Smooth muscle cell (in vitro differentiated cells): ENCODE measurements at regions not wholly inside any gene's neighbourhood (a gene's known extent, or its start where the extent isn't known, plus 50 kb on each side); places are given as distances from the start of the nearest gene placed in this dataset.
A peak's percentile ranks its signal among the peaks of the same experiment; 100 is the strongest.

Experiments
- DNase-seq: peaks from one replicate; lab custom pipeline; 2025; ENCODE audit not compliant: unreplicated experiment; lab: John Stamatoyannopoulos, UW
- H2AFZ ChIP-seq: fragments of 200-600 bp; sonication (generic); 2 replicates; pipeline ENCODE4 v1.6.0; 2016; ENCODE audit warnings: antibody characterized with exemption, low read depth, mild to moderate bottlenecking
- H3F3A ChIP-seq: fragments of 200-600 bp; sonication (generic); 2 replicates; pipeline ENCODE4 v1.6.0; 2017; ENCODE audit warnings: antibody characterized with exemption, low read depth
- H3K27ac ChIP-seq: fragments of 200-600 bp; sonication (generic); 2 replicates; pipeline ENCODE4 v1.5.1; 2016; ENCODE audit warnings: low read depth, mild to moderate bottlenecking
- H3K27me3 ChIP-seq: fragments of 200-600 bp; sonication (generic); 2 replicates; pipeline ENCODE4 v1.6.1; 2016; ENCODE audit warnings: low read depth, mild to moderate bottlenecking
- H3K36me3 ChIP-seq: fragments of 200-600 bp; sonication (generic); 2 replicates; pipeline ENCODE4 v1.5.1; 2016; ENCODE audit warnings: low read depth
- H3K4me1 ChIP-seq: fragments of 200-600 bp; sonication (generic); 2 replicates; pipeline ENCODE4 v1.5.1; 2016; ENCODE audit warnings: low read depth
- H3K4me2 ChIP-seq: fragments of 200-600 bp; sonication (generic); 2 replicates; pipeline ENCODE4 v1.6.0; 2016; ENCODE audit warnings: mild to moderate bottlenecking
- H3K4me3 ChIP-seq: fragments of 200-600 bp; sonication (generic); 2 replicates; pipeline ENCODE4 v1.5.1; 2016; ENCODE audit warnings: mild to moderate bottlenecking
- H3K79me2 ChIP-seq: fragments of 200-600 bp; sonication (generic); 2 replicates; pipeline ENCODE4 v1.6.0; 2016; ENCODE audit warnings: low read depth, mild to moderate bottlenecking
- H3K9ac ChIP-seq: fragments of 200-600 bp; sonication (generic); 2 replicates; pipeline ENCODE4 v1.6.0; 2016; ENCODE audit warnings: low read depth
- H3K9me3 ChIP-seq: fragments of 200-600 bp; sonication (generic); replicated peaks from 2 replicates; pipeline ENCODE4 v1.5.1; 2016; ENCODE audit warnings: low read depth
- H4K20me1 ChIP-seq: fragments of 200-600 bp; sonication (generic); 2 replicates; pipeline ENCODE4 v1.6.0; 2016; ENCODE audit warnings: low read depth
- WGBS: methylation state at CpG from one replicate; pipeline ENCODE4 v1.1.7; 2016; ENCODE audit warnings: low lambda C conversion rate; 5-methylcytosine and 5-hydroxymethylcytosine counted together
- TF ChIP-seq, protein P1 (sequence below): fragments of 200-600 bp; sonication (generic); IDR thresholded peaks from 2 replicates; pipeline ENCODE4 v1.5.1; 2017; ENCODE audit warnings: borderline replicate concordance, mild to moderate bottlenecking, antibody characterized with exemption; ENCODE audit not compliant: insufficient read depth, poor library complexity, severe bottlenecking

DNA sequence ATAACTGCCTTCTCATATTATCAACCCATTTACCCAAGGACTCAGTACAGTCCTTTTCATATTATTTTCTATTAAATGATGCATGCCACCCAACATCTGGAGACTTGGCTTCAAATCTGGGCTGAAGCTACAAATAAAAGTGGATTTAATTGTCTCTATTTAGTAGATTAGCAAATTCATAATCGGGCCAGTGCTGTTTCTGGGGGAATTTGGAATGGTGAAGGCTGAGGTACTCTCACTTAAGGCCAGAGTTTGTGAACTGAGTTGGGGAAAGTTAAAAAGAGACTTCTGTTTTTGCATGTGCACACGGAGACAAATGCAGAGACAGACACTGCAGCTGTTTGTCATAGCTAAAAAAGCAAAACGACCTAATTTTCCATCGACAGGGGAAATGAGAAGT is 100.9 kb downstream of the PFDN4 start:
- H4K20me1 ChIP-seq: no peaks in the 10 kb centered on the region
- H3K4me1 ChIP-seq: no peaks in the 10 kb centered on the region
- H3K36me3 ChIP-seq: no peaks in the 10 kb centered on the region
- TF ChIP-seq, protein P1, sequence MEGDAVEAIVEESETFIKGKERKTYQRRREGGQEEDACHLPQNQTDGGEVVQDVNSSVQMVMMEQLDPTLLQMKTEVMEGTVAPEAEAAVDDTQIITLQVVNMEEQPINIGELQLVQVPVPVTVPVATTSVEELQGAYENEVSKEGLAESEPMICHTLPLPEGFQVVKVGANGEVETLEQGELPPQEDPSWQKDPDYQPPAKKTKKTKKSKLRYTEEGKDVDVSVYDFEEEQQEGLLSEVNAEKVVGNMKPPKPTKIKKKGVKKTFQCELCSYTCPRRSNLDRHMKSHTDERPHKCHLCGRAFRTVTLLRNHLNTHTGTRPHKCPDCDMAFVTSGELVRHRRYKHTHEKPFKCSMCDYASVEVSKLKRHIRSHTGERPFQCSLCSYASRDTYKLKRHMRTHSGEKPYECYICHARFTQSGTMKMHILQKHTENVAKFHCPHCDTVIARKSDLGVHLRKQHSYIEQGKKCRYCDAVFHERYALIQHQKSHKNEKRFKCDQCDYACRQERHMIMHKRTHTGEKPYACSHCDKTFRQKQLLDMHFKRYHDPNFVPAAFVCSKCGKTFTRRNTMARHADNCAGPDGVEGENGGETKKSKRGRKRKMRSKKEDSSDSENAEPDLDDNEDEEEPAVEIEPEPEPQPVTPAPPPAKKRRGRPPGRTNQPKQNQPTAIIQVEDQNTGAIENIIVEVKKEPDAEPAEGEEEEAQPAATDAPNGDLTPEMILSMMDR: no peak
- no peak overlapping the region for H2AFZ ChIP-seq
- no peak overlapping the region for H3K4me3 ChIP-seq
- no peak for DNase-seq
- no peak overlapping the region for H3K27ac ChIP-seq
- H3K9ac ChIP-seq: no peak overlapping the region
- H3K4me2 ChIP-seq: no peak overlapping the region
- no peaks in the 10 kb centered on the region for H3K79me2 ChIP-seq
- 73% methylated on average over 4 of the region's 4 CpGs for WGBS
- H3K9me3 ChIP-seq: no peaks in the 10 kb centered on the region
- no peaks in the 10 kb centered on the region for H3F3A ChIP-seq
- no peaks in the 10 kb centered on the region for H3K27me3 ChIP-seq

DNA sequence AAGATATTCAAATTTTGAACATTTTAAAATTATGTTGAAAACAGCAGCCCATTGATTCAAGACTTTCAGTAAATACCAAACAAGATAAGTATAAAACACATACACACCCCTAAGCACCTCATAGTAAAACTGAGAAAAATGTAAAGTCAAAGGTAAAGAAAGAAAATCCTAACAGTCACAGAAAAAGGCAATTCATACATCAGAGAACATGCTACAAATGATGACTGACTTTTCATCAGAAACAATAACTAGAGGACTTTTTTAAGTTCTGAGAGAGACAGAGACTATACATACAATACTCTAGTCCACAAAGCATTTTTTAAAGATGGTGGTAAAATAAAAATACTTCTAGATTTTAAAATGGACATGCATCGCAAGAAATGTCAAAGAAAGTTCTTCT is 111.0 kb downstream of the PFDN4 start:
- H3K4me1 ChIP-seq: peaks cover 4% of the 10 kb centered on the region

GRCh38 chr20:54320148-54320607 is 112.3 kb downstream of the PFDN4 start:
- H2AFZ ChIP-seq: peak overlapping the region; percentile 52
- DNase-seq: no peak
- no peak overlapping the region for H3K4me3 ChIP-seq
- 14% methylated on average over 4 of the region's 4 CpGs for WGBS
- no peaks in the 10 kb centered on the region for H3F3A ChIP-seq
- no peaks in the 10 kb centered on the region for H4K20me1 ChIP-seq
- peak overlapping the region; percentile 67 for H3K4me2 ChIP-seq
- no peaks in the 10 kb centered on the region for H3K36me3 ChIP-seq
- H3K9ac ChIP-seq: no peak overlapping the region
- peaks cover 4% of the 10 kb centered on the region for H3K4me1 ChIP-seq
- peak overlapping the region; percentile 39 for H3K27ac ChIP-seq
- no peaks in the 10 kb centered on the region for H3K79me2 ChIP-seq
- TF ChIP-seq, protein P1: no peak
- H3K9me3 ChIP-seq: no peaks in the 10 kb centered on the region
- no peaks in the 10 kb centered on the region for H3K27me3 ChIP-seq

More for the DNA sequence above, 111.0 kb downstream of the PFDN4 start:
- Histone ChIP-seq H2AFZ (no peak overlapping the region), H3K9ac (no peak overlapping the region), H4K20me1 (no peaks in the 10 kb centered on the region), H3K27ac (no peak overlapping the region), H3K4me3 (no peak overlapping the region), H3K36me3 (no peaks in the 10 kb centered on the region), H3K27me3 (no peaks in the 10 kb centered on the region), H3K9me3 (no peaks in the 10 kb centered on the region), H3K79me2 (no peaks in the 10 kb centered on the region), H3F3A (no peaks in the 10 kb centered on the region), H3K4me2 (no peak overlapping the region)
- DNase-seq: no peak
- WGBS: 100% methylated on average over 1 of the region's 1 CpG
- TF ChIP-seq, protein P1: no peak

DNA sequence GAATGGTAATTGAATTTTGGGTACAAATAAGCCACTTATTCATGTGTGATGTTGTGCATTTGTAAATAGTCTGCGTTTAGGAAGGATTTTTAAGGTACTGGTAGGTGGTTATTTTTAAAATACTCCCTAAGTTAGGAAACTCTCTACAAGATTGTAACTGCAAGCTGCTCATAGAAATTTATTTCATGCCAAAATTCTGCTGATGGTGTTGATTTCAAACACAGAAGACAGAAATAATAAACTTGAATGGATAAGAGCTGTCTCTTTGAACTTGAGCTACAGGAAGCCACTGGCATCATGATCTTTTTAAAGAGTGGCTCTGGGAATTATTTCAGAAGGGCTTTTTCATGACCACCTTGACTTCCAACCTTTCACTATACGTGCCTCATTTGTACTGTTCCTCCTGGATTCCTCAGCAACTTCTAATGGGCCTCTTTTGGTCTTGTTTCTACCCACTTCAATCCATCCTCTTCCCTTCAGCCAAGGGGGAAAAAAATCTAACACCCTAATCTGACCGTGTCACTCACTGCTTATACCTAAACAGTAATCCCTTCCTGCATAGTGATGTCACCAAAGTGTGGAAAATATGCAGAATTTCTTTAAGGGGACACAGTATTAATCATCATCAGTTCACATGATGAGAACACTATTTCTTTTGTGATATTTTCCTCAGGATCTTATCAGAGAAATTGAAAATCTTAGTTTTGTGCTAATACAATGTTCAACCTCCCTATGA is 113.6 kb downstream of the PFDN4 start:
- TF ChIP-seq, protein P1: no peak
- Histone ChIP-seq H3F3A (no peaks in the 10 kb centered on the region), H3K4me3 (no peak overlapping the region), H3K4me1 (peaks cover 4% of the 10 kb centered on the region), H3K9ac (no peak overlapping the region), H3K36me3 (no peaks in the 10 kb centered on the region), H3K9me3 (no peaks in the 10 kb centered on the region), H3K27ac (no peak overlapping the region), H3K27me3 (no peaks in the 10 kb centered on the region), H4K20me1 (no peaks in the 10 kb centered on the region), H3K4me2 (no peak overlapping the region), H3K79me2 (no peaks in the 10 kb centered on the region), H2AFZ (peak overlapping the region; percentile 12)
- DNase-seq: no peak
- WGBS: 82% methylated on average over 3 of the region's 3 CpGs
